ENCODE measurements at regions not wholly inside any gene's neighbourhood (a gene's known extent, or its start where the extent isn't known, plus 50 kb on each side); places are given as distances from the start of the nearest gene placed in this dataset.

GRCh38 chr6:106035655-106036054 is 50.5 kb upstream of the PRDM1 start:
- no peak for DNase-seq

GRCh38 chr6:106033806-106034205 is 52.3 kb upstream of the PRDM1 start:
- DNase-seq, result no peak

GRCh38 chr6:106027758-106028157 is 58.4 kb upstream of the PRDM1 start:
- DNase-seq, result no peak

GRCh38 chr6:106026748-106027715 is 59.1 kb upstream of the PRDM1 start:
- DNase-seq, result no peak

GRCh38 chr6:106025655-106026054 is 60.5 kb upstream of the PRDM1 start:
- no peak for DNase-seq

- DNase-seq, result no peak
Measured at GRCh38 chr6:106022801-106023200, 63.3 kb upstream of the PRDM1 start.

- DNase-seq, result no peak
Measured at GRCh38 chr6:106017454-106017853, 68.7 kb upstream of the PRDM1 start.

- no peak for DNase-seq
Measured at GRCh38 chr6:106014955-106015354, 71.2 kb upstream of the PRDM1 start.

GRCh38 chr6:106011476-106011875 is 74.7 kb upstream of the PRDM1 start:
- DNase-seq, result no peak

GRCh38 chr6:106005954-106006353 is 80.2 kb upstream of the PRDM1 start:
- no peak for DNase-seq

GRCh38 chr6:106005013-106005412 is 81.1 kb upstream of the PRDM1 start:
- no peak for DNase-seq

GRCh38 chr6:106003268-106003987 is 82.7 kb upstream of the PRDM1 start:
- DNase-seq, result no peak

- no peak for DNase-seq
Measured at GRCh38 chr6:106002005-106002404, 84.1 kb upstream of the PRDM1 start.

GRCh38 chr6:106000935-106001334 is 85.2 kb upstream of the PRDM1 start:
- DNase-seq, result no peak

- DNase-seq, result no peak
Measured at GRCh38 chr6:105997482-105997881, 88.7 kb upstream of the PRDM1 start.

GRCh38 chr6:105995391-105995865 is 90.7 kb upstream of the PRDM1 start:
- DNase-seq, result no peak

- DNase-seq, result peak; percentile 65
Measured at GRCh38 chr6:105994591-105995390, 91.3 kb upstream of the PRDM1 start.

- no peak for DNase-seq
Measured at GRCh38 chr6:105994118-105994590, 92.0 kb upstream of the PRDM1 start.

- DNase-seq, result no peak
Measured at GRCh38 chr6:105993341-105994117, 92.6 kb upstream of the PRDM1 start.

- DNase-seq, result peak; percentile 87
Measured at GRCh38 chr6:105992315-105992961, 93.7 kb upstream of the PRDM1 start.

GRCh38 chr6:105991561-105992314 is 94.4 kb upstream of the PRDM1 start:
- no peak for DNase-seq
